T-helper 2 cell (primary cell): ENCODE measurements at regions not wholly inside any gene's neighbourhood (a gene's known extent, or its start where the extent isn't known, plus 50 kb on each side); places are given as distances from the start of the nearest gene placed in this dataset.
"Not testable (repeated sequence)": the region's sequence is repeated elsewhere in the genome, so short reads cannot be mapped to it uniquely, and the experiment has no call there.

ENCODE experiments used
- DNase-seq, 5 experiments: peaks; one replicate each; pipeline versions ENCODE4 v3.0.0 to v3.0.0-alpha.2; 2012 to 2022

DNA sequence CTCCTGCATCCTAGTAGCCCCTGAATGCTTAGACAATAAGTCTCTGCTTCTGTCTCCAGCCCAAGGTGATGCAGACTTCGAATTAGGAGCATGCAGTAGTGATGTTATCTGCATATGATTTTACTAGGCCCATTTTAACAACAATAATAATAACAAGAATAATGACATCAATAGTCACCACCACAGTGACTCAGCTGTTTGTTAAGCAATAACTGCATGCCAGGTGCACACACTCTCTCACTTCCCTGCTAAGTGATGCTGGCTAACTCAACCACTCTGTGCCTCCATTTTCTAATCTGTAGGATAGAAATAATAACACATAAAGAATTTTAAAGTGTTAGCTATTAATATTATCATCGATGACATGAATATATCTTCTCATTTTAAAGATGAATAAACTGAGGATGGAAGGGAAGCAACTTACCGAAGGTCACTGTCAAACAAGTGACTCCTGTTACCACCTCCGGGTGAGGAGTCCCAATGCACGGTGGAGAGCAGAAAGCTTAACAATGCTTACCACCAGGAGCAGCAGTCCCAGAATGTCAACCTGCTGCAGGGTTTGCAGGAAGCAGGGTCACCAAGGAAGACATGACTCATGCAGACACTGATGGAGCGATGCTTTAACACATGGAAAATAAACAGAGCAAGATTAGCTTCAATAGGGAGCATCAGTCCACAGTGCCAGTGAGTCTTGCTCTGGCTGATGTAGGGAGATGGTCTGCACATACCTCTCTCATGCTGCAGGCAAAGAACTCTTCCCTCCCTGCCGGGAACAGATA, 290.2 kb downstream of the SPATA17 start:
- no peak for DNase-seq

DNA sequence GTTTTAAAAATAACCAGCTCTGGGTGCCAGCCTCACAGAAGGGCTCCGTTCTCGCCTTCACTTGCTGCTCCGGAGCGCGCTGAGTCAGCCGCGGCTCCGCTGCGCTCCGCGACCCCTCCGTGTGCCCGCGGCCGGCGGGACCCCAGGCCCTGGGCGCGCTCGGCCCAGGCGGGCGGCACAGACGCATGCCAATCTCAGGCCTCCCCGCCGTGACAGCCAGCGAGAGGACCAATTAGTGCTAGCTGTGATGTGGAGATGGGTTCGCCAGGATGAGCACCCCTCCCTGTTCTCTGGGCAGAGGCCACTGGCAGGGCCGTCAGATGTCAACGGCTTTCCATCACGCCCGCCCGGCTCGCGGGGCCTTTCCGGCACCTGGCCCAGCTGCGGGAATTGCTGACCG, 293.8 kb downstream of the SPATA17 start:
- no peak for DNase-seq

DNA sequence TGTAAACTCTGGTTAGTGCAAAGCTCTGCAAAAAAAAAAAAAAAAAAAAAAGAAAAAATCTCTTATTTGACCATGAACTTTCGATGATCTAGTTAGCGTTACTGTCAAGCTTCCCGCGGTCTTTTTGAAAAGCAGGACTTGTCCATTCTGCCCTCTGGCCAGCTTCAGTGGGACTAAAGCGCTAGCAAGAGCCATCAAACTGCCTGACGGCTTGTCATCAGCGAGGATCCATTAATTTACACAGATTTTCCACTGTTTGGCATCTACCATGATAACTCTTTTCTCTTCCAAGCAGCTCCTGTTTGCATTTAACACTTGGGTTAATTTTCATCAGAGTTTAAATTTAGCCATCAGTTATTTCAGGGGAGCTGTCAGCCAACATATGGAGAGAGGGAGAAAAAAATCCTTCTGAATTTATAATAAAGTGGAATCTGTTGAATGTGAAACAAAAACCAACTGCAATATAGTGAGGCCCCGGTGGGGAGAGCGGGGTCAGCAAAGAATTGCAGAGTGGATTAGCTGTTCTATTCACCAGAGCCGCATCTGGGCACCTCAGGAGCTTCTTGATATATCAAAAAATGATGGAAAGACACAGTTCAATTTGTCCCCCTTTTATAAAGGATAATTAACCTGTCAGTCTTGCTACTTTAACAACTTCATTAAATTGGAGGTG, 298.2 kb downstream of the SPATA17 start:
- no peak for DNase-seq

DNA sequence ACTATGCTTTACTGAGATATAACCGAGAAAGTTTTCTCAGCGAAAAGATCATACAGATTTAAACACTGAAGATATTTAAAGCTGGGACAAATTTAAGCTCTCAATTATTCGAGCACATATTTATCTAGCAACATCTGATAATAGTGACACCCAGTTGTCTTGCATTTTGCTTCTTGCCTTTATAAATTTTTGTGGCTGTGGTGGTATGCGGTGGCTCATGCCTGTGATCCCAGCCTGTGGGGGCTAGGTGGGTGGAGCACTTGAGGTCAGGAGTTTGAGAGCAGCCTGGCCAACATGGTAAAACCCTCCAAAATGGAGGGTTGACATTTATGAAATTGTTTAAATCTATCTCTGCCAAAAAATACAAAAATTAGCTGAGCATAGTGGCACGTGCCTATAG, 312.2 kb downstream of the SPATA17 start:
- no peak for DNase-seq

DNA sequence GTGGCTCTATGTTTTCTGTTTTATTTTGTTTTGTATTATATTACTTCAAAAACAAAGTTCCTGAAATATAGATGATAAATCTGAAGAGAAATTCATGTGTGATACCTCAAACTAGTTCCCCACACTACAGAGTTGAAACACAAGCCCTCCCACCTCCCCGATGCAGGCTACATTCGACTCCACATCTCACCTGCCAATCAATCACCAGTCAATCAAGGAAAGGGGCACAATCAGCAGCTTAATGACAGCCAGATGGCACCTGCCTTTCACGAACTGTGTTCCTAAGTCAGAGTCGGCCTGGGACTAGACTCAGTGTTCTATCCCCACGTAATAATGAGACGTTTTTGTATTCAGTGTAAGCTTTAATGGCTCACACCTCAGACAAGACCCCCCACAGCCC, 313.4 kb downstream of the SPATA17 start:
- DNase-seq, result no peak

DNA sequence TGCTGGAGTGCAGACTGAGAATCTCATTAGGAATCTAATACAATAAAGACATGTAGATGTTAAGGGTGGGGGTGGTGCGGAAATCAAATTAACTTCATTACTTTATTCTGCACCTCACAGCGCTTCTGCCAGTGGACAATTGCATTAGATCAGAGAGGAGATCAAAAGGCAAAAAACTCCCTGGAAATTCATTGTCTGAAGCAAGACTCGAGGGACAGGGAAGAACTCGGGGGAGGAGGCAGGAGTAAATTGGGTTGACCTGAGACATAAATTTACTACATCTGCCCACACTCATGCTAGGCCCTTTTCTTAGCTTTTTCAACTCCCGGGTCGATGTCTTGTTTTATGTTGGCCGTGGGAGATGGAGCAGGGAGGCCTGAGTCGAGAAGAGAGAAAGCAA, 315.4 kb downstream of the SPATA17 start:
- no peak for DNase-seq

DNA sequence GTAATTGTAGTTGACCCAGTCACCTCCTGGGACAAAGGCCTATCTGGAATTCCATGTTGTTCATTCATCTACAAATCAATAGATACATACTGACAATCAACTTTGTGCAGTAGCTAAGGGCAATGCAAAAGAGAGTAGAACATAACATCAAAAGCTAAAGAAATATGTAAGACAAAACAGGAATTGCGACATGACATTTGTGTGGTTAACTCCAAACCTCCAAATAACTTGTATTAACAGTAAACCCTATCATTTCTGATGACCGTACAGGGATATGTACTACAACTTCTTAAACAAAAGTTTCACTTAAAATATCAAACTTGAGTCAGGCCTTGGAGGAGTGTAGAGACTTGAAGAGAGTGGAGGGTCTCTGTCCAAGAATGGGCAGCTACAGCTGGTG, 317.6 kb downstream of the SPATA17 start:
- no peak for DNase-seq

DNA sequence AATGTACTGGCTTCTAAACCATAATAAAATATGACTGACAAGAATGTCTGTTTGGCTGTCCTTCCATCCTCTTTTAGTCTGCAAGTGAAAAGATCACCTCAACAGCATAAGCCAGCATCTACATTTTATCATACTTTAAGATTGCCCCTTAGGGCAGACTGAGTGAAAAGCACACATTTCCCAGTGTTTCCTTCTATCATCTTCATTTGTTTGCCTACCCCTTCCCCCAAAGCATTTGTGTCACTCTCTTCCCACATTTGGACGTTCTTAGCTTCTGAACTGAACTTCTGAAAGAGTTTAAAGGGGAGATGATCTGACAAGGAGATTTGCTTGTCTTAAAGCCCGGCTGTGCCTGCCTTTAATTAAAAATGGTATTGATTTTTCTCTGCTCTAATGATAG, 322.2 kb downstream of the SPATA17 start:
- no peak for DNase-seq

DNA sequence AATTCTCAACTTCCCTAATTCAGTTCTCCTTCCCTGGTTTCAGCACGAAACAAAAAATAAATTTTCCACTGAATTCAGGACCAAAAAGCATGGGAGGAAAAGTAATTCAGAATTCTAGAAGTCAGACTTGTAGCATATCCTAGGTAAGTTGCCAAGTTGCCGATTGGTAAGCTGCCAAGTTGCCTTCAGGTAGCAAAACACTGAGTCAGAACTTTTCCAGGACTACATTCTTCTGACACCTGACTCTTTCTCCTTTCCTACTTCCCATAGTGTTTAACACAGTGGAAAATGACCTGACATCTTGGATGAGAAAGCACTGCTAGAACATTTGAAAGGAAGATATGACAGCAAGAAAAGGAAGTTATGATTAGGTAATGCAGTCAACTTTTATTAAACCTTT, 322.8 kb downstream of the SPATA17 start:
- DNase-seq, result no peak

DNA sequence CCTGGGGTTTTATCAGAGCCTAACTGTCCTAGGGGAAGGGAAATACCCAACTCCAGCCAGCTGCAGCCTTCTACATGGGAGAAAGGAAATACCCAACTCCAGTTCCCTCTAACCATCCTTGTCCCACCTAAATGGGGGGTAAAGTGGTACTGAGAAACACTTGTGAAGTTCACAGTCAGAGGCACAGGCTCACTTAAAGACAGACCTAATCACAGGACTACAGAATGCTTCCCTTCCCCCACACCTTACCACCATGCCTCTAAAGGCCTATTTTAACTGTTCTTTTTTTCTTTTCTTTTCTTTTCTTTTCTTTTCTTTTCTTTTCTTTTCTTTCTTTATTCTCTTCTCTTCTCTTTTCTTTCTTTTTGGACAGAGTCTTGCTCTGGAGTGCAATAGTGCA, 324.6 kb downstream of the SPATA17 start:
- no peak for DNase-seq

DNA sequence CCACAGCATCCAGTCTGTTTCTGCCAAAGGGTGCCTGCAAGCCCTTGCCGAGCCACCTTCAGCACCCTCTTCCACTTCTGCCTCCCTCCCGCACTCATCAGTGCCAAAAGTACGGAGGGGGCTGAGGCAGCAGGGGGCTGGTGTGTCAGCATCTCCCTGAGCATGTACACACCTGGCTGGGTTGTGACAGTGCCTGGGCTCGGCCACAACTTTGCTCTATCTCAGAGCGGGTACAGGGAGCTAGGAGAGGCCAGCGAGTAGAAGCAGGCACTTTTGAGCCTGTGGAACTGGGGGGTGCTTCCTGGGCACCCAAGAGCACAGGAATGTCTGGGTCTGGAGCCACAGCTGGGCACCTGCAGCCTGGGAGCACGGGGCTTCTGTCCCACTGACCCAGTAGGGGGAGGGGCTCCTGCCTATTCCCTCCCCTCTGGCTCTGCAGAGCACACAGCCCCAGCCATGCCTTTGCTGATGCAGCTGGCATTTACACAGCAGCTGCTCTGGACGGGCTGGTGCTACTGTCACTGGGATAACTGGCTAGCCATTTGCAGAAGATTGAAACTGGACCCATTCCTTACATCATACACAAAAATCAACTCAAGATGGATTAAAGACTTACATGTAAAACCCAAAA, 319.8 kb upstream of the RRP15 start:
- no peak for DNase-seq

DNA sequence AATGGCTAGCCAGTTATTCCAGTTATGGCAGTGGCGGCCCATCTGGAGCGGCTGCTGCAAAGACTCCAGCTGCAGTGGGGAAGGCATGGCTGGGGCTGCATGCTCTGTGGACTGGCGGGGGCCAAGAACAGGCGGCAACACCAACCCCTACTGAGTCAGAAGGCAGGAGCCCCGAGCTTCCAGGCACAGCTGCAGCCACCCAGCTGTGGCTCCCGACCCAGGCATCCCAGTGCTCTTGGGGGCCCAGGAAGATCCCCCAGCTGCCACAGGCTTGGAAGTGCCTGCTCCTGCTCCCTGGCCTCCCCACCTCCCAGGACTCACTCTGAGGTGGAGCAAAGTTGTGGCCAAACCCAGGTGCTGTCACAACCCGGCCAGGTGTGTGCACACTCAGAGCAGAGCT, 317.0 kb upstream of the RRP15 start:
- no peak for DNase-seq

DNA sequence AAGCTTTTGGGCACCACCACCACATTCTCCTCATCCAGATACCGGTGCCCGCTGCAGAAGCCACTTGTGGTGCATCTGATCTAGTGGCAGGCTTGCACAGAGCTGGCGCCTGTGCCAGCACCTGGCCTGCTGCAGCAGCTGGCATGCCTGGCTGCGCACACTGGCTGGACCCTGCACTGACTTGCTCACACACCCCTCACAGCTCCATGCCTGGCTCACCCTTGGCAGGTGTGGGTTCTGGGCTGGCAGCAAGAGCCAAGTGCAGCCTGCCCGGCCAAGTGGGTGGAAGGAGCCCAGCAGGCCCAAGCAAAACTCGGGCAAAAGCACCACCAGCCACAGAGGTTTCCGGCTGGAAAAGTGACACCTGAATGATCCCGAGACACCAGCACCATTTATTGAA, 315.7 kb upstream of the RRP15 start:
- DNase-seq, result no peak

DNA sequence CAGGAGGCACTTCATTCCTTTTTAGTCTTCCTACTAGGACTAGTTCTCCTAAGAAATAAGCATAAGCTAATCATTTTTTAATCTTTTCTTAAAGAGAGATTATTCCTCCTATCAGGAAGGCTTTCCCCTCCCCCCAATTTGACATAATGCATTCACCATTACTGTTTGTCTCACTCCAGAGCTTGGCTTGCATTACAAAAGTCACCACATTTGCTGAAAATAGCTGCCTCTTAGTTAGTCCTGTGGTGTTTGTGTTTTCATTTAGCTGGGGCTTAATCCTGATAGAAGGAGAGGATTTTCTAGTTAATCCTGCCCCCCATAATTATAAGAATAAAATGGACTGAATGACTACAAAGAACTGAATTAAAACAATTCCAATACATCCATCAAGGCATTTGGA, 307.1 kb upstream of the RRP15 start:
- no peak for DNase-seq

DNA sequence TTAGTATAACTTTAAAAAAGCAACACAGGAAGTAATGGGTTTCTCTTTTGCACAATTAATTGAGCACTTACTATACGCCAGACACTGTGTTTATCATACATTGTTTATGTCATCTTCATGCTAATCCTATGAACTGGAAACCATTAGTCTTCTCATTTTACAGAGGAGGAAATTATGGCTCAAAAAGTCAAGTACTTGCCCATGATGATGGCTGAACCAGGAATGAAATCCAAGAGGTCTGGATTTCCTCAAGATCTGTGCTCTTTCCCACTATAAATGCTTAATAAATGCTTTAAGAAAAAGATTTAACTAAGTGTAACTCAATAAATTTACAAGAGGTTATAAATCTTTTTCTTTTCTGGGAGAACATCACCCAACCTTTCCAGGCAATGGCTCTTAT, 303.7 kb upstream of the RRP15 start:
- no peak for DNase-seq

DNA sequence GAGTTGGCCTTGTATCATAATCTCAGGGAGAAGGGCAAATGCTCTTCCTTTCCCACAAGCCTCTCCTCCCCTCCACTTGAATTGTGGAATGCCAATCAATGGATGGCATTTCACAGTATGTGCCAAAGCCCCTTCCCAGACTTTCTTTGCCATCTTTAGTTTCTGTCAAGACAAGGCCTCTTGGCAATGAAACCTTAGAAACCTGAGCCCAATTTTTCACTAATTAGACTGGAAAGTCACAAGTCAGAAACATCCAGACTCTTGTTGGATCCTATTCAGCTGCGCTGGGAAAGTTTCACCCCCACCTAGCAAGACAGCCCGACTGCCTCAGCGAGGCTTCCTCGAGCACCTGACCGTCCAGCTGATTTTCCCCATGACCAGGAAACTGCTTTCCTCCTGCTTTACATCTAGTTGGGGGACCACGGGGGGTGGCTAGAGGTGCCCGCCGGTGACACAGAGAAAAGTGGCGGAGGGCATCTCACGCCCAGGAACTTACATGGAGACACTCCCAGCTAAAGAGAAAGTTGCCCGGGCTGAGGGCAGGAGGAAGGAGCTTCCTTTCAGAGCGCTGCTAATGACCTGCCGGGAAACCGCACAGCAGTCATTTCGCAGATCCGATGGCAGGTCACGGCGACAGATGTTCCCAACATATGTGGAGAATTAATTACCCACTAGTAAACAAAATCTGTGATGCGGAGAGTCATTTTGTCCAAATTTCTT, 302.6 kb upstream of the RRP15 start:
- DNase-seq, result no peak

DNA sequence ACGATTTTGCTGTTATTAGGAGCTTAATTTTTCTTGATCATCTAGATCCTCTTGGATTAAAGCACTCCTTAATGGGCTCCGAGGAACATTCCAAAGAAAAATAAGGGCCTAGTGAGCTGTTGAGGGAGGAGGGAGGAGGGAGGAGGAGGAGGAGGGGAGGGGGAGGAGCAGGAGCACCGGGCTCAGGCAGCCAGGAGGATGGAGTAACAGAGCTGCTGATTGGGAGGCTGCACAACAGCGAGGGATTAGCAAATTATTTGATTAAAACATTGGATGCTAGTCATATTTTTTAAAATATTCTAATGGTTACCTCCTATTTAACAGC, 302.1 kb upstream of the RRP15 start:
- no peak for DNase-seq

DNA sequence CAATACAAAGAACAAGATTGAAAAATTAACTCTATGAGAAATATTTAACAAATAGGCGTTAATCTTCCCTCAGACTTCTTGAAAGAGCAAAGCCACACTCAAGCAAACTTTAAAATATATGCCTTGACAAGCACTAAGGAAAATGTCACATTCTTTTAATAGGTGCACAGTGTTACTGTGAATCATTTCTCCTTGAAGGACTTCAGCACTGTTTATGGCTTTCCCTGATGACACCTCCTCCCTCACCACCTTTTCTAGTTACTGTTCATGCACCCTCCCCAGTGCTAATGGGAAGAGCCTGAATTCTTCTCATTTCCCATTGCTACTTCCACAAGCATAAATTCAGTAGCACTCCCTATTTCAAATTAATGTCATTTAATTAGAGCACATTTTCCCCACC, 299.5 kb upstream of the RRP15 start:
- DNase-seq, result no peak

DNA sequence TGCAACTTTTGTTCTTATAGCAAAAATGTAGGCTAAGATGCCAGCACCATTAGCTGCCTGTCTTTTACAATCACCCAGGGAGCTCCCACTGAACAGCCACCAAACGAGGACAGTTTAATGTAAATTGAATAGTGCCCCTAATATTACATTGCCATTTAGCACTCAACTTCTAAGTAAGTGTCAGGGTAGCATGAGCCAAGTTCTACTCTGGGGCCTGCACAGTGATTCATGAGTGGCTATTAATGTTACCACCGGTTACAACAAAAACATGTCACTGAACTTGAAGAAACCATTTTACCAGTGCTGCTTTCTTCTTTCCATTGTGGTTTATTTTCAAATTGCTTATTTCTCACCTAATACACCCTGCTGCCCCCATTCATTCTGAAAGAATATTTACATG, 295.6 kb upstream of the RRP15 start:
- no peak for DNase-seq

DNA sequence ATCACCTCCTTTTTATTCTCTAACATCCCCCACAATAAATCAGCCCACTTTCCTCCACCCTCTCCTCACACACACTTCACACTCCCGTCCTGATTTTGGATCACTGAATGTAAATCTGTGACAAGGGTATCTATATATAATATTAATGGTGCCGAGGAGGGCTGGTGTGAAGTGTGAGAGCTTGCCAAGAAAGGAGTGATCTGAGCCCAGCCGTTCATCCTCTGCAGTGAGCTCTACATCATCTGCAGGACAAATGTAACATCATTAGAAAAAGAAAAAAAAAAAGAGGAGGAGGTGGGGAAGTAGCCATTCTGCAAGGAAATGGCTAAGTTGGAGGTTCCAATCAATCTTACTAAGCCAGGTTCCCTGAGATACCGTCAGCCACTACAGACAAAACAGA, 291.7 kb upstream of the RRP15 start:
- no peak for DNase-seq

DNA sequence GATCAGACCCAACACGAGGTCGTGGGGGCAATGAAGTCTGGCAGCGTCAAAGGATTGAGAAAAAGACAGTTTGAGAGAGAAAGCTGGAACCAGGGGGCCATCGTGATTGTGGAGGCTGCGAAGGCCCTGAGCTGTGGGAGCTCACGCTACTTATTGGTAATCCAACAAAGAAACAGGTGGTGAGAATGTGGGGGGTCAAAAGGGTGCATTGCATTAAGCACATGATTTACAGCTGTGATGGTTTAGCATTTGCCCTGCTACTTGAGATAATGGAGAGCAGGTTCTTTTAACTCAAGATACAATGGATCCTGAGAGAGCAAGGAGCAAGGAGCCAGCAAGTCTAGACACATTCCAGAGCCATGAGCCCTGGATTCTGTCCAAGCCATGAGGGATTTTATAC, 276.8 kb upstream of the RRP15 start:
- not testable (repeated sequence) for DNase-seq

DNA sequence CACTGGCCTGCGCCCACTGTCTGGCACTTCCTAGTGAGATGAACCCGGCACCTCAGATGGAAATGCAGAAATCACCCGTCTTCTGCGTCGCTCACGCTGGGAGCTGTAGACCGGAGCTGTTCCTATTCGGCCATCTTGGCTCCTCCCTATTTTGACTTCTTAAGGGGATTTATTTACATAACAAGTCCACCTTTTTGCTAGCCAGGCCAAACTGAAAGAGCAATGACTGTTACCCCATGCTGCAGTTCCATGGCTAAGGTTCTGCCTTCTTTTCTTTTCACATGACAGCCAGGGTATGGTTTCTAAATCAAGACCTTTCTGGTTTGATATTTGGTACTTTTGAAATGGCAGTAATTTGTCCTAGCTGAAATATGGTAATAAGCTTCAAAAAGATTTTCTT, 270.0 kb upstream of the RRP15 start:
- DNase-seq, result not testable (repeated sequence)

DNA sequence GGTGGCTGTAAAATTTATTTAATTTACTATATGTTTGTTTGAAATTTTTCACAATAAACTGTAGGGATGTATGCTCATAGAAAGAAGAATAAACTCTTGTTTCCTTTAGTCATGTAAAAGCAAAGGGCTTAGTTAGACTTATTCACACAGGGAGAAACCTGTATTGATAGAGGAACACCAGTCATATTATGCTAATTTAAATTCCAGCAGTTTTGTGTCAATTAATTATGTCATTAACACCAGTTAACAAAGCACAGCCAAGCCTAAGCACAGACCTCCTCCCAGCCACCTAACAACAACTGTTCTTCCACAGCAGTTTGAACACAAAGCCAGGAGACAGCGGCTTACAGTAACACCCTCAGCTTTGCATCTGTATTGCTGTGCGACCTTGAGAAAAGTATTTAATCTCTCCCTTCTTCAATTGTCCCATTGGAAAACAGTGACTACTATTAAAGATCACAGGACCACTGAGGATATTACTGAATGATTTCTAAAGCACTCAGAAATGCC, 260.8 kb upstream of the RRP15 start:
- DNase-seq, result no peak

DNA sequence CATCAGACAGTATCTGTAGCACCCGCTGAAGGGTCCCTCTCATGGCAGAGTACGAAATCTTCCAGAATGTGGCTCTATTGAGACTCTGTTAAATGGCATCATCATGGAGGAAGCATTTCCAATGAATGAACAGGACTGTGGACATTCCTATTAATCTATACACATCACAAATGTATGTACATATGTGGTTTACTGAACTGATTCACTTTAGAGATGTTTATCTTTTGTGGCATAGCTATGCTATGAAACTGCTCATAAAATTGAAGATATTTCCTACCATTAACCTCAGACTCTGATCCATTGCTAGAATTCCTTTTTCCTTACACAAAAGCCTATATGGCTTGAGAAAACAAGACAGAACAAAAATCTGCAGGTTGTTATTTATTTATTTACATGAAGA, 259.6 kb upstream of the RRP15 start:
- no peak for DNase-seq
